ENCODE measurements at regions not wholly inside any gene's neighbourhood (a gene's known extent, or its start where the extent isn't known, plus 50 kb on each side); places are given as distances from the start of the nearest gene placed in this dataset.

DNA sequence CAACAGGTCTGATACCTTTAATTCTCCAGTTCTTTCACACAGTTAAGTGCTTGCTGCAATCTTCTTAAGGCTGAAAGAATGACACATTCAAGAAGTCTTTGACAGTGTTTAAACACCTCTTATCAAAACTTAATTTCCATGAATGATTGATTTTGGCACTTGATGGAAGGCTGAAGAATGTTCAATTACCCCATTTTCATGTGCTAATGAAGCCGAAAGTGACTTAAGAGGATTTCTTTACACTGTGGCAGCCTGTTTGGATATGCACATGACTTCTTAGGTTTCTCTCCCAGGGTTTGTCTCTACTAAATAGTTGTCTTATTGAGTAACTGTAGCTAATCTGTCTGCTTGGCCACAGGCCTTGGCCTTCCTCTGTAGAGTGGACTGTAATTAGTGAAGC, 81.1 kb upstream of the PRDM1 start:
- TF ChIP-seq POLR2A (IDR thresholded peaks at IDR 0.05; ENCODE audit: low read depth, low read length) (no peak), POLR2AphosphoS5 (IDR thresholded peaks at IDR 0.05; ENCODE audit: low read depth, low read length) (no peak), TAF1 (IDR thresholded peaks at IDR 0.05; ENCODE audit: borderline replicate concordance, low read depth, low read length) (no peak)

All from GM12892 (cell line).